ENCODE measurements at regions not wholly inside any gene's neighbourhood (a gene's known extent, or its start where the extent isn't known, plus 50 kb on each side); places are given as distances from the start of the nearest gene placed in this dataset.

- no peak for TF ChIP-seq MAX (IDR thresholded peaks at IDR 0.05)
- no peak for TF ChIP-seq REST (IDR thresholded peaks at IDR 0.05; ENCODE audit: low read depth)
- TF ChIP-seq CEBPB (IDR thresholded peaks at IDR 0.05) = no peak
- no peak for TF ChIP-seq TEAD4 (IDR thresholded peaks at IDR 0.05)
- TF ChIP-seq FOXM1 (IDR thresholded peaks at IDR 0.05; ENCODE audit: borderline replicate concordance, low read depth) = no peak
- TF ChIP-seq EGR1 (IDR thresholded peaks at IDR 0.05) = no peak
- no peak for TF ChIP-seq RAD21 (IDR thresholded peaks at IDR 0.05; ENCODE audit: low read depth)
- TF ChIP-seq ZBTB7A (IDR thresholded peaks at IDR 0.05; ENCODE audit: low read depth) = no peak
- no peak for TF ChIP-seq EP300 (IDR thresholded peaks at IDR 0.05; ENCODE audit: borderline replicate concordance)
Observed at GRCh38 chr11:116422956-116423600, 349.7 kb downstream of the BUD13 start.

All from Ishikawa (cell line).